ENCODE measurements at regions not wholly inside any gene's neighbourhood (a gene's known extent, or its start where the extent isn't known, plus 50 kb on each side); places are given as distances from the start of the nearest gene placed in this dataset.

DNA sequence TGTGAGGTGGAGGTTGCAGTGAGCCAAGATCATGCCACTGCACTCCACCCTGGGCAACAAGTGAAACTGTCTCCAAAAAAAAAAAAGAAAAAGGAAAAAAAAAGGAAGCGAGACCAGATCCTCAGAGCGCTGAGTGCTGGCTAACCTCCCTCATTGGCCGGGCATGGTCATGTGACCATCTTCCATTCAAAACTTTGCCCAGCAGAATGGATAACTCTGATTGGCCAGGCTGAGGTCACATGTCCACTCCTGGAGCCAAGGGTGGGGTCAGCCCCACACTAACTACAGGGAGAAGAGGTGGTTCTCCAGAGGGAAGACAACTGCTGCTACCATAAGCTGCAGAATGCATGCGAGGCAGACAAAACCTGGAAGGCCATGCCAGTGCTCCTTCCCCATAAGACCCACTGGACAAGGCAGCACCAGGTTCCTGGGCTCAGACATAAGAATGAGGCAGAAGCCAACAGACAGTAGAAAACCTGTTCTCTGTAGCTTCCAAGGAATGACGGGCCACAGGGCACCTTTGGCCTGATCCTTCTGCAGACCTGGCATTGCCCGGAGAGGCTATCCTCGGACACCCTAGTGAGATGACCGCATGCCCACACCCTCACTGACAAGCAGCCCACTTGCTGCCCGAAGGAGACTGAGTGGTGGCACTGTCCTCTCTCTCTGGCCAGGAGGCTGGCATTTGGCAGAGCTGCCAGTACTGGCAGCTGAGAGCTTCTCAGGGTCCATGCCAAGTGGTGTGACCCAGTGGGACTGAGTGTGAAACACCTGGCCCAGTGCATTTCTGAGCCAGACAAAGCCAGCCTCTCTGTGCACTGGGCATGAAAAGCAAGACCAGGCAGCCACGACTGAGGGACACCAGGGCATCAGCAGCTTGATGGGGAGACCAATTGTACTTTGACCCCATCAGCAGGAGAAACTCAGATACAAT lies 311.9 kb upstream of the SULF2 start:
- DNase-seq: no peak

- DNase-seq: no peak
Observed at GRCh38 chr20:48096212-48096875, 311.1 kb upstream of the SULF2 start.

GRCh38 chr20:48094944-48095343 lies 309.7 kb upstream of the SULF2 start:
- no peak for DNase-seq

DNA sequence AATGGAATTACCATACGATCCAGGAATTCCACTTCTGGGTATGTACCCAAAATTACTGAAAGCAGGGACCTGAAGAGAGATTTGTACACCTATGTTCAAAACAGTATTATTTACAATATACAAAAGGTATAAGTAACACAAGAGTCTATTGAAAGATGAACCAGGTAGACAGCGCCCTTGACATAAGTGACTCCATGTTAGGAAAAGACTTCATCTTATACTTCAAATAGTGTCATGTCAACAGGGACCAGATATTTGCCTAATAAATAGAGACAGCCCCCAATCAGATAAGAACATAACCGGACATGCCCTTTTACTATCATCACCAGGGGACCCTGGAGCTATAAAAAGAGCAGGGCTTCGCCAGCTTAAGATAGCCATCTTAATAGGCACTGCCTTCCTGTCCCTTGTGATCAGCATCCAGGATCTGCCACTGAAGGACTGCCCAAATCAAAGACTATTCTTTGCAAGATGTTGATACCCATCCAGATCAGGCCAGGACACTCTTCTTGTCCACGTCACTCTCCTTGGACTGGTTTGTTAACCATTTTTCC lies 309.0 kb upstream of the SULF2 start:
- DNase-seq: no peak

- no peak for DNase-seq
Observed at GRCh38 chr20:48092596-48093280, 307.5 kb upstream of the SULF2 start.

DNA sequence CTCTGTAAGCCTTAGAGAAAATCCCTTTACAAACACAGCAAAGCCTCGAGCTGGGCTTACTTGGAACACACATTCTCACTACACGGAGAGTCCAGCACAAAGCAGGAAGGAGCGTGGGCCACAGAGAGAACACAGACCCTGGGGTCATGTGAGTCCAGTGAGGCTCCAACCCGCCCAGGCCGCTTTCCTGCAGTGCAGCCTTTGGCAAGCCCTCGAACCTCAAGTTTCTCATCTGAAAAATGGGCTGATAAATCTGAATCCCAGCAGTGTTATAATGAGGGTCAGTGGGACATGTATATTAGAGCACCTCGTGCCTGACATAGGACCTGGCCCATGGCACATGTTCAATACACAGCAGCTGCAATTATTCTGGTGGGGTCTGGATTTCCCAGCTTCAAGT lies 305.5 kb upstream of the SULF2 start:
- DNase-seq: no peak

DNA sequence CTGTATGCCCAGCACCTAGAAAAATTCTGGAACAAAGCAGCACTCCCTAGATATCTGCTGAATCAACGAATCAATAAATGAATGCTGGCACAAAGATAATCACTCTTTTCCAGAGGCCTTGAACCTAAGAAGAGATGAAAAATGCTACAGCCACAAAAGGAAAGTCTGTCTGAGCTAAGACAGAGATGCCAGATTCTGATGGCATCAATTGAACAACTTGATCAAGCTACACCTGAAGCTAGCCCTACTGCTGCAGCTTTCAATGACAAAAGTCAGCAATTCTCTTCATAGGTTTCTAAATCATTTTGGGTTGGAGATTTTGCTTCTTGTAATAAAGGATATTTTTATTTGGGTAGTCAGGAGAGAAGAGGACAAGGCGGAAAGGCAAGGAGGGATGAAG lies 305.0 kb upstream of the SULF2 start:
- DNase-seq: no peak

DNA sequence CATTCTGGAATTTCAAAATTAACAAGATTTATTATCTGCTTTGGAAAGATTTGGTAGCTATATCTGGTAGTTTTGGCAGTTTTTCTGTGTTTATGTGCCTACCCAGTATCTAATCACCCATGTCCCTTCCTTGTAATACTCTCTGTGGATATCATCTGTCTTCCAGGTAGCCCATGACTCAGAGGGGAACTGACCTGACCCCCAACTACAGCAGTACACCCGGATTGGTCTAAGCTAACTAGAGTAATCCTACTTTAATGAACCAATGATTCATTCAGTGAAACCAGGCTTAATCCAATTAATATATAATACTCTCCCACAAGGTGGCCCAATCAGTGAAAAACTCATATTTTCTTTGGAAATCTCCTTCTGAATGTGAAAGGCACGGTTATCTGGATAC lies 295.3 kb upstream of the SULF2 start:
- no peak for DNase-seq

- no peak for DNase-seq
Observed at GRCh38 chr20:48079028-48079427, 293.7 kb upstream of the SULF2 start.

DNA sequence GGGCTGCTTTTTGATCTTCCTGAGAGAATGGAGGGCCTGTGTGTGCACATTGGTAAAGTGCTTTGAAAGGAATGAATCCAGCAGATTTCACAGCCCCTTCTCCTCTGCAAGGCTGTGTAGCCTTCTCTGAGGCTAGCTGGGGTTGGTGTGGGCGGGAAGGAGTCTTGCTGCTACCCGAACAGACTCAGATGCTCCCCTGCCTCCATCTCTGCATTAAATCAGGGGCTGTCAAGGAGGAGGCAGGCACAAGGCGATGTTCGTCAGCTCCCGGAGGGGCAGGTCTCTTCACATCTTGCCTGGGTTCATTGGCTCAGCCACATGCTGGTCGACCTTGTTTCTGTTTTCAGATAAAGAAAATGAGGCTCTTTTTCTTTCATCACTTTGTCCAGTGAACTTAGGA lies 291.5 kb upstream of the SULF2 start:
- no peak for DNase-seq

GRCh38 chr20:48076247-48076646 lies 291.0 kb upstream of the SULF2 start:
- no peak for DNase-seq

GRCh38 chr20:48075591-48076174 lies 290.4 kb upstream of the SULF2 start:
- DNase-seq: no peak

DNA sequence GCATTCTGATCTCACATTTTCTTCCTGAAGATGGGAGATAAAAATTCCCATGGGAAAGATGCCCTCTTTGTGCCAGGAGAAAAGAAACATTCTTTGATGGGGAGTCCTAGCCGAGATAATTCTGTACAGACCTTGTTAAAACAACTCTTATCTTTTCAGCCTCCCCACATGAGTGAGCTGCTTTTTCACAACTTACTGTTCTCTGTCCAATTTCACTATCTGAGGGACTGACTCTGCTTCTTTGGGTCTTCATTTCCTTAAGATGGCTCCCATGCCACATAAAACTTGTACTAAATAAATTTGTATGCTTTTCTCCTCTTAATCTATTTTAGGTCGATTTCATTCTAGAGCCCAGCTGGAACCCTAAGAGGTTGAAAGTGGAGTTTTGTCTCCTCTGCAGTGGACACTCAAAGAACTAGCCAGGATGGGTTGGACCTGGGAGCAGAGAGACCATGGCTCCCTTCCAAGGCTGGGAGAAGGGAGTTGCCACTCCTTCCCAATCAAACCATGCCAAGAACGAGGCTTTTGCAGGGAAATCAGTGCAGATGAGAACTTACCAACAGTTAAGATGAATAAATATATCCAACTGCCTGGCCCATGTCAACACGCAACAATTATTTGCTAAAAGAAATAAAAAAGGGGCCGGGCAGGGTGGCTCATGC lies 285.8 kb upstream of the SULF2 start:
- no peak for DNase-seq

DNA sequence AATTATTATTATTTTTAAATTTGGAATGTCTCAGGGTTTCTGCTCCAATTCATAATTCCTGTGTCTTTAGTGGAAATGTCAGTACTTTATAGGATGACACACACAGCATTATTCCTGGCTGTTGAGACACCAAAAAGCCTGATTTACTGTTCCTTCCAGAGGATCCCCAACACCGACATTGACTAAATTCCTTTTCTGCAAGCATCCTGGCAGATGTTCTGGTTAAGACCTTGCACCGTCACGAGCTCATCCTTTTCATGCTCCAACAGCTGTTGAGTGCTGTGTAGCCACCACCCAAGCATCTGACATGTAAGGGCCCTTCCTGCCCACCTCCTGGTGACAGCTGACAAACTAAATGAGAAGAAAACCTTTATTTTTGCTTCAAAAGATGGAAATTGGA lies 284.3 kb upstream of the SULF2 start:
- no peak for DNase-seq

DNA sequence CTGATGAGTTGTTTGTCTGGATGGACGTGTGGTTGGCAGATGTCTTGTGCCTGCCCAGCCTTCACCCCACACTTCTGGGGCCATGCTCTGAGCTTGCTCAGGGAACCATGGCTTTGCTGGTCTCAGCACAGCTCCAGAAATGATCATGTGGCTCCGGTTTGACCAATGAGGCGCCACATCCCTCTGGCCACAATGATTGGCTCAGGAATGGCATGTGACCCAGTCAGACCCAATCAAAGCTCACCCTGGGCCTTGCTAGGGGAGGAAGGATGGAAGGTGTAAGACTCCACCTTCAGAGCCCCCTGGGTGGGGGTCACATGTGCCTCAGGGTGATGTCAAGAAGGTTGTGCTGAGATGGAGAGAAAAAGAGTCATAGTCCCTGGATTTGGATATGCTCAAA lies 281.6 kb upstream of the SULF2 start:
- DNase-seq: no peak

- no peak for DNase-seq
Observed at GRCh38 chr20:48066246-48066645, 281.0 kb upstream of the SULF2 start.

- no peak for DNase-seq
Observed at GRCh38 chr20:48065833-48066232, 280.6 kb upstream of the SULF2 start.

DNA sequence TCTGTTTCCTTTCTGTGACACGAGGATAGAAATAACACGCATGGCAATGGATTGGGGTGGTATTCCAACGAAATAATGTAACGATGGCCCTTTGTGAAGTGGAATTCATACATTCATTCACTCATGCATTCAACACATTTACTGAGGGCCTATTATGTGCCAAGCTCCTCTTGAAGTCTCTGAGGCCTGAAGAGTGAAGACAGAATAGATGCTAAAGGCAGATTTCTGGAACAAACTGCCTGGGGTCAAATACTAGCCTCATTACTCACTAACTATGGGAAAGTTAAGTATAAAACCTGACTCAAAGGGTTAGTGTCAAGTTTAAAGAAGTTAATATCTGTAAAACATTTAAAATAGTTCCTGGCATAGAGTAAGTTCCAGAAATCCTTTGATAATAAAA lies 279.6 kb upstream of the SULF2 start:
- no peak for DNase-seq

DNA sequence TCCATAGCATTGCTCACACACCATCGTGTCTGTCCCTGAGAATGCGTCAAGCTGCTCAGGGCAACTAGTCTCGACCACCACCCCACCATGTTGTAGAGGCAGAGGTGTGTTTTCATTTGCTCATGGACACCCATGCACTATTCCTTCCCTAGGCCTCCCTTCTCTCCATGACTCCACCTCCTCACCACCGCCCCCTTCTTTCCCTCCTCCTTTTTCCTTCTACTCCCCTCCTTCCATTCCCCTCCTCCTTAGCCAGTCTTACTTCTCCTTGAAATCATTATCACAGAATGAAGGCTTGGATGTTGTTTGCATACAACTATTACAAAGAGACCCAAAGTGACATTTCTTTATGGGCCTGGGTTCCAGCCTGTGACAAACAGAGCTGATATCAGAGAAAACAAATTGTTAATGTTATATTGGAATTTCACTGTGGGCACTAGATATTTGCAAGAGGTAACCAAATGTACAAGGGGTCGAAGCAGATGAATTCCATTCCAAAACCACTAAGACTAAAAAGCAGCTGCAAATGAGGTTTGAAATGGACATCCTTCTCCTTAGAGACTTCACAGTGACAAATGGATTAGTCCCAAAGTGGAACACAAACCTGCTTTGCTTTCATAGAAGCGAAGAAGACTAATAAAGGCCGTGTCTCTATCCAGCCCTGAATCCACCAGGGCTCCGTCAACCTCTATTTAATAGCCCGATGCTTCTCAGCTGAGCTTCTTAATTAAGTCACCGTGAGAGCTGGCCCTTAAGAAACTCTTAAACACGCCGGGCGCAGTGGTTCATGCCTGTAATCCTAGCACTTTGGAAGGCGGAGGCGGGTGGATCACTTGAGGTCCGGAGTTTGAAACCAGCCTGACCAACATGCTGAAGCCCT lies 275.8 kb upstream of the SULF2 start:
- no peak for DNase-seq

DNA sequence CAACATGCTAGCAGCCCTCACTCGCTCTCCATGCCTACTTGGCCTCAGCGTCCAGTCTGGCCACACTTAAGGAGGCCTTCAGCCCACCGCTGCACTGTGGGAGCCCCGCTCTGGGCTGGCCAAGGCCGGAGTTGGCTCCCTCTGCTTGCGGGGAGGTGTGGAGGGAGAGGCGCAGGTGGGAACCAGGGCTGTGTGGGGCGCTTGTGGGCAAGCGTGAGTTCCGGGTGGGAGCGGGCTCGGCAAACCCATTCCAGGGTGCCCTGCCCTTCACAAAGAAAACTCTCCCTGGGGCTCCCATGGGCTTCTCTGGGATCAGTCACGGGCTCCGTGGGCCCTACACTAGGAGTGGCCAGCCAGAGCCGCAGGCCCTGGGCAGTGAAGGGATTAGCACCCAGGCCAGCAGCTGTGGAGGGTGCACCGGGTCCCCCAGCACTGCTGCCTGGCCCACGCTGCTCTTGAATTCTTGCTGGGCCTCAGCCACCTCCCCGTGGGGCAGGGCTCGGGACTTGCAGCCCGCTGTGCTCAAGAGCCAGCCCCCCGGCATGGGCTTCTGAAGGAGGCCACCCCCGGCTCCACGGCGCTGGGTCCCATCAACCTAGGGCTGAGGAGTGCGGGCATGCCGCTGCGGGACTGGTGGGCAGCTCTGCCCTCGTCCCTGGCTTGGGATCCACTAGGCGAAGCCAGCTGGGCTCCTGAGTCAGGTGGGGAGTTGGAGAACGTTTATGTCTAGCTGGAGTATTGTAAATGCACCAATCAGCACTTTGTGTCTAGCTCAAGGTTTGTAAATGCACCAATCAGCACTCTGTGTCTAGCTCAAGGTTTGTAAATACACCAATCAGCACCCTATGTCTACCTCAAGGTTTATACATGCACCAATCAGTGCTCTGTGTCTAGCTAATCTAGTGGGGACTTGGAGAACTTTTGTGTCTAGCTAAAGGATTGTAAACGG lies 273.6 kb upstream of the SULF2 start:
- no peak for DNase-seq

Measured in activated CD4-positive, alpha-beta T cell treated with anti-CD3 and anti-CD28 coated beads, Interleukin-2, amount 50 U/mL, for 4 hours (primary cell).